ENCODE measurements at regions not wholly inside any gene's neighbourhood (a gene's known extent, or its start where the extent isn't known, plus 50 kb on each side); places are given as distances from the start of the nearest gene placed in this dataset.
"Not testable (repeated sequence)": the region's sequence is repeated elsewhere in the genome, so short reads cannot be mapped to it uniquely, and the experiment has no call there.

DNA sequence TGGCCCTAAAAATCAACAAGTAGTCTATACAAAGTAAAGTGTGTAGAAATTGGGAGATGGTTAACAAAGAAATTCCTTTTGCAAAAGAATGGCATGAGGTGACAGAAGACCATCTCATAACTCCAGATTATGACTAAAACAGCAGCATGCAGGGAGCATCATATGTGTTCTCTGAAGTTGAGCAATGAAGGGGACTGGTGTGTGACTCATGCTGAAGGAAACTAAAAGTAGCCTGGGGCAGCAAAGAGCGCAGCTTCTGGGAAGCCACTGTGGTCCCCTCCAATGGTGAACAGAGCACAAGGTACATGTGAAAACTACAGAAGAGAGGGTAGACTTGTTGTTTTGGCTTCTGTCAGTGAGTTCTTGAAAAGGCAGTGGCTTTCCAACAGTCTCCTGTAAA, 133.4 kb downstream of the MACC1 start:
- DNase-seq, result peak; percentile 6

DNA sequence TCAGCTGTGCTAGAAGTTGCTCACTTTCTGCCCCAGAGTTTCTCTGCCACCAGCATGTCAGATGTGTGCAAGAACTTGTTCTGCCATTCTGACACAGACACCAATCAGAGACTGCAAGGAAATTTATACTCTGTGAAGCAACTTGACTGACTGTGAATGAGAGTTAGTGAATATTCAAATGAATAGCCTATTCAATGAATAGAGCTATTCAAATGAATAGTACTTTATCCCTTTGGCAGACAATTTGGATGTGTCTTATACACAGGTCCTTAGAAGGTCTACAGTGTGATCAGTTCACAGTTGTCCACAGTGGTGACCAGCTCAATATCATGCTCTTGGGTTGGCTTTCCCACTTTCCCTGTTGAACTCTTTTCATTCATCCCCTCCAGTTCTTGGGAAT, 138.1 kb downstream of the MACC1 start:
- DNase-seq, result no peak

DNA sequence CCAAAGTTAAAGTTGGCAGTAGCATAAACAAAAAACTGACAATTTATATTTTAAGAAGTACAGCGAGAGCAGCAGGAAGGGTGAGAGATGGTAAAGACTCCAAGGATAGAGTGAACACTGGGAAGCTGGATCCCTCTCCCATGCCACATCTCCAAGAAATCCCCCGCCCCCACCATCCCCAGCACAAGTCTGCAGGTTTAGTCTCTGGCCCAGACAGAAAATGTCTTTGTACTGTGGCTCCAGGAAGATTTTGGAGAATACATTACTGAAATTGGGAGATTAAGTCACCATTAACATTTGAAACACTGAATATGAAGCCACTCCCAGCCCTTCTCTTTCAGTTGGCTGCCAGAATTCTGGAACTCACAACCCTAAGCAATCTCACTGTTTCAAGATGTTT, 140.3 kb downstream of the MACC1 start:
- DNase-seq, result no peak

DNA sequence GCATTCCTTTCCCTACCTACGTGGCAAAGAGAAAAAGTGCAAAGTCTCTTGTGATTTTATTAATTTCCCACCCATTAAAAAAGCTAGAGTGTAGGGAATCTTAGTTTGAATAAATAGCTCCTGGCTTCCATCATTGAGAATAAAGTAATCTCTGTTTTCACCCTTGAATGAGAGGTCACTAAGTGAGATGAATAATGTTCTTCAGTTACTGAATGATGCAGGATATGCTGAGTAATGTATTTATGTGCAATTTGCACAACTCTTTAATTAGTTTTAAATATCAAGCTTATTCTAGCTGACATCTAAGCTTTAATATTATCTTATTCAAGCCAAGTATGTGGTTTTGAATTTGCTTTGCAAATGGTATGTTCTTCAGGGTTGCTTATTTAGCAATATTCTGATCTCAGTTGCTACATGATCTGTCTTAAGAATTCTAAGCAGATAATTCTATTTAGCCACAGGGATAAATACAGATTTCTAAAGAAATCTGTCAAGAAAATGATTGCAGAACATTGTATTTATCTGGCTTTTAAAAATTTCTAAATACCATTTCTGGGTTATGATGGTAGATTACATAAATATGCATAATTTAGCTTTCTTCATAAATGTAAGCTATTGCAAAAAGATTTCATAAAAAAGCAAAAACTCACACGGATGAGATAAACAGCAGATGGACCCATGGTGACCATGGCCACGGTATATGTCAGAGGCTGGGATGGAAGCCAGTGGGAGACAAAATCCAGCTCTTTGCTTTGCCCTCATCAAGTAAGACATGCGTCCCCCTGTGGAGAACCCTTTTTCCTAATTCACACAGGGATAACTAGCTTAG, 141.0 kb downstream of the MACC1 start:
- no peak for DNase-seq

- no peak for DNase-seq
Observed at GRCh38 chr7:20075440-20075839, 141.7 kb downstream of the MACC1 start.

GRCh38 chr7:20068004-20068403, 149.2 kb downstream of the MACC1 start:
- not testable (repeated sequence) for DNase-seq

DNA sequence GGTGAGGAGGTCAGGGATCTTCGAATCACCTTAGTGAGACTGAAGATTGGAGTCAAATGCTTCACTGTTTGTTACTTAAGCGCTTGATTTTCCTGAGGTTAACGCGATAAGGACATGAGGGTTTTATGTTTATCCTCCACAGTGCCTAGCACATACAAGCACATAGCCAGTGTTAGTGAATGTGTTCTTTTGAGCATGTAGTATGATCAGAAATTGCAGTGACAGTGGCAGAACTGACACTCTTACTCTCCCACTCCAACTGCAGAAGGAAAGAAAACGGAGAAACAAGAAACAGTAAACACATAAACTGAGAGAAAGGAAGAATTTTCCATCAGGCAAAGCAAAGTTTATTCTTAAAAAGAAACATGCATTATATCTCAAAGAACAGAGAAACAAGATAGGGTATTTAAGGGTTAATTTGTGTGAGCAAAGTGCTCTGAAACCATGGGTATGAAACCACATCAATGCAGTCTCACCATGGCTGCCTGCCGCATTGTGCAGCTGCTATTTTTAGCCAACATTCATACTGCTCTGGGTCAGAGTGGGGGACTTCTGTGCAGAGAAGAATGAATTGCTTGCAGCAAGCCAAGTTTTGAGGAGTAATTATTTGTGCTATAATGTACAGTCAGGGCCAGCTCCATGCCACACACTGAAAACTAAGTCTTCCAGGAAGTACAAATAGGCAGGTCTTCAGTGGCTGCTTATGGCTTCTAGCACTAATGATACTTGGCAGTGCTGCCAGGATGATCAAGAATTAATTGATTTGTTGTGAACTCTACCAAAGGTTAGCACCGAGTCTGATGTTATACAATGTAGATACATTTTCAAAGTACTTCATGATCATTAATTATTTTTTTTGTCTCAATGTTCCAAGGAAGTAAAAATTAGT, 152.0 kb downstream of the MACC1 start:
- peak; percentile 2 for DNase-seq

- no peak for DNase-seq
Observed at GRCh38 chr7:20064181-20064970, 152.8 kb downstream of the MACC1 start.

GRCh38 chr7:20063644-20064043, 153.5 kb downstream of the MACC1 start:
- no peak for DNase-seq

GRCh38 chr7:20062932-20063331, 154.3 kb downstream of the MACC1 start:
- no peak for DNase-seq

DNA sequence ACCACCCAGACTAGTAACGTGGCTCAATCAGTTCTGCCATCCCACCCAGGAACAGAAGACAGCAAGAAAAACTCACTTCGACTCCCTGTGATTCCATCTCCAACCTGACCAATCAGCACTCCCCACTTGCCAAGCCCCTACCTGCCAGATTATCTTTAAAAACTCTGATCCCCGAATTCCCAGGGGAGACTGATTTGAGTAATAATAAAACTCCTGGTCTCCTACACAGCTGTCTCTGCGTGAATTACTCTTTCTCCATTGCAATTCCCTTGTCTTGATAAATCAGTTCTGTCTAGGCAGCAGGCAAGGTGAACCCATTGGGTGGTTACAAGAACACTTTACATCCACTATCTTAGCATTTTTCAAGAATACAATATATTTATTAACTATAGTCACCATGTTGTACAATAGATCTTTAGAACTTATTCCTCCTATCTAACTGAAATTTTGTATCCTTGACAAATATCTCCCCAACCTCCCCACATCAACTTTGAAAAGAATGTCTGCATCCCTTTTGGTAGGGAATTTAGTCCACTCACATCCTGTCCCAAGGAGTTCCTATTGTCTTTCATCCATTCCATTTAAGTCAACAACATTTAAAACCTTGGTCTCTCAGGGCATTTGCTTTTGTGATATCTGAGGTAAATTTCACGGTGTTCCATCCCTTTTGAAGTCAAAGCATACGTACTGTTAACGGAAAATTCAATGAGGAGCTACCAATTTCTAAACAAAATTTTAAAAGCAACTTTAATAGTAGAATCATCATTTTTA, 163.7 kb downstream of the MACC1 start:
- DNase-seq, result no peak

GRCh38 chr7:20050241-20050966, 166.8 kb downstream of the MACC1 start:
- DNase-seq, result no peak

- no peak for DNase-seq
Observed at GRCh38 chr7:20038676-20039075, 178.5 kb downstream of the MACC1 start.

DNA sequence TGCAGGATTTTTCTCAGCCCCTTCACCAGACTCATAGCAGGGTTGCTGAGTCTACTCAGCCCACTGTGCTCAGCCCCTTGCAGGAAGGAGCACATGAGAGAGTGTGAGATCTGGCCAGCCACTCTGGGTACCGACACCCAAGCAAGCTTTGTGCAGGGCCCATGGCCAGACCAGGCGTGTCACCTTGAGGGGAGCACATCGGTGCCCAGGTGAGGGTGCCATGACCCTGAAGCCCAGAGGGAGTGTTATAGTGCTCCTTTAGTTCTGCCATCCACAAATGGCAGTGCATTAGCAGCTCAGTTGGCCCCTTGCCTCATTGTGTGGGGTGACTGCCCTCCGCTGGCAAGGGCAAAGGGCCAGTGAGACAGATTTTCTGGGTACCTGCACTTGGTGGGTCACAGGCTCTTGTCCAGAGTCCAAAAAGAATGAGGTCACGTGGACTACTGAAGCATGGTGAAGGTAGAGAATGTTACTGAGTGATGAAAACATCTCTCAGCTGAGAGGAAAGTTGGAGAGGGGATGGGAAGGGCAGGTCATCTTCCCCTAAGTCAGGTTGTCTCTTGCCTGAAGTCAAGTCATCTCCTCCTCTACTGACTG, 181.8 kb downstream of the MACC1 start:
- no peak for DNase-seq

DNA sequence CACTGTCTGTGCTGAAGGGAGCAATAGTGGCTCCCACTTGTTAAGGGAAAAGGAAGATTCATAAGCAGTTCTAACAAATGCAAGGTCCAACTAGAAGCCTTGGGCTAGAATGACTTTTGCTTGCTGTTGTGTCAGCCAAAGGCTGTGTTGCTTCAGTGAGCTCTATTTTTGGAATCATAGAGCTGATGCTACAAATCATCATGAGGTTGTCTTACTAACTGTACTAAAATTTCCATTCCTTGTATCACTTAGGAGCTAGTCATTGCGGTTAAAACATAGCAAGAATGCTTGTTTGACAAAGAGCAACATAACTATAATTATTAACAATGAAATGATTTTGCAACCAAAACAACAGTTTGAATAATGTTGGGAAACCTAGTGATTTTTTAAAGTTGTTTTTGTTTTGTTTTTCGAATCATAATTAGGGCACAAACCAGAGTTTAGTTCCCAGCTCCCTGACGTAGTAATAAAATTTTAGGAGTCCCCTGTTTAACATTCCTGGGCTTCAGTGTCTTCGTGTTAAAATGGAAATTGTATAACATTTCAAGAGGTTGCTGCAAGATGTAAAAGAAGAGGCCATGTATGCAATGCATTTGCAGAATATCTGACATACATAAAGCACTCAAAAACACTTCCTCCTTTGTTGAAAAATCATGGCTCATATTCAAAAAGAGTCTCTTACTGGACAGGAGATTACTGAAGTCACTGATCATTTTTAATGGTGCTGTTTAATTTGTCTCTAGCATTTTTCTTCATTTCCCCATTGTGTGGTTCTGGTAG, 183.4 kb downstream of the MACC1 start:
- DNase-seq, result no peak

GRCh38 chr7:20032741-20033140, 184.4 kb downstream of the MACC1 start:
- DNase-seq, result no peak

DNA sequence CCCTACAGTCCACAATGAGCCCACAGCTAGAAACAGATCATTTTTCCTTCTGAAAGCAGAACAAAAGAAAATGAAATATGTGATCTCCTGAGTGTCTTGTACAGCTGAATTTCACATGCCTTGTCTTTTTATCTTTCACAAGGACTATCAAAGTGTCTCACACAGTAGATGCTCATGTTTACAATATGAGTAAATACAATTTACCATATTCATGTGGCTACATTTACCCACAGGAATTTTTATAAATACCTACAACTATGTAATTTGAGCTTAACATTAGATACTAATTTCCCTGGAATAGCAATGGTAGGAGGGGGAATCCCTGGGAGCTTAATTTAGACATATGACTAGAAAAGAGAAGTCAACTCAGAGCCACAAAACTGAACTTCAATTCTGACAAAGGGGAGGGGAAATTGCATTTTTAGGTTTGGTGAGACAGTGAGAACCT, 186.2 kb downstream of the MACC1 start:
- DNase-seq, result no peak

DNA sequence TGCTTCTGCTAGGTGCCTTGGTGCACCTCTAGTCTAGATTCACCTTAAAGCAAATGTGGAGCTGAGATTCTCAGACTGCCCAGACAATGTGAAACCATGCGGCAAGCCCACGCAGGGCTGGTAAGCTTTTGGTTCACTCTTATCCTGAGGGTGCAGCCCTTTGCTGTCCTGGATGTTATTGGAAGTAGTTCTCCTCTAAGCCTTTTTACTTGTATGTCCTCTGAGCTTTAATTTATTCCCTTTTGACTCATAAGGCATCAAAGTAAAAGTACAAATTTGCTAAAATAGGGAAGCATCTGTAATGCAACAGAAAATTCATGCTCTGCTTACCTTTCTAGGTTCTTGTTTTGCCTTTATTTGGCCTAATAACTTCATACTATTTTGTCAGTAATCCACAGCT, 186.8 kb downstream of the MACC1 start:
- DNase-seq, result no peak

DNA sequence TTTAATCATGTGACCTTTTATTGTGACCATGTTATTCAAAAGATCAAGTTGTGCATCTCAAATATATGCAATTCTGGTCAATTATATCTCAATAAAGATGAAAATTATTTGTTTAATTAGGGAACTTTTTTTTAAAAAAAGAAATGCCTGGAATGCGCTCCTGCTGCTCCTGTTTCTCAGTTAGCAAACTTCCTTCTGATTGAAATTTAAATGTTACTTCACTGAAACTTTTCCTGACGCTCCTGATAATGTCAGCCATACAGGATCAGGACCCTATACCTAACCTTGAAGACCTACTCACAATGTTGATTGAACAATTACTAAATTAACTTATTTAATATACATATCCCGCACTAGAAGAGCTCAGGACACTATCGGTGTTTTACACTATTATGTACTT, 190.4 kb downstream of the MACC1 start:
- no peak for DNase-seq

DNA sequence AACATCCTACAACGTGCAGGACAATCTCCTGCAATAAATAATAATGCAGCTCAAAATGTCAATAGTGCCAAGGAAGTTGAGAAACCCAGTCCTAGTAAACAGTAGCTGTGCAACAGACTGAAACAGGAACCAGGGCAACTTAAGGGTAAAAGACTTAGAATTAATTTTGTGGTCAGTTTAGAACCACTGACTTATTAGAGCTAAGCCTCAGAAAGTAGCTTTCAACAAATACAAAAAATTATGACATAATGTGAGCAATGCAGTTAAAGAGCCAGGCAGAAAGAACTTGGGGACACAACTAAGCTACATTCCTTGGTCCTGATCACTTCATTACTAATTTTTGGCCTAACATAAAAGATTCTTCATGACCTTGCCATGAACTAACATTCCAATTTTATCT, 195.4 kb downstream of the MACC1 start:
- no peak for DNase-seq
